HEK293 (cell line): ENCODE measurements at regions not wholly inside any gene's neighbourhood (a gene's known extent, or its start where the extent isn't known, plus 50 kb on each side); places are given as distances from the start of the nearest gene placed in this dataset.

ENCODE experiments used
- CTCF ChIA-PET: fragments of 350-600 bp; formaldehyde crosslinking; extraction: SDS; loops from one replicate; lab custom pipeline; 2021; ENCODE audit warnings: antibody characterized with exemption; lab: Yijun Ruan, JAX
- POLR2A ChIA-PET: fragments of 300-600 bp; formaldehyde crosslinking; extraction: SDS; loops from one replicate; lab custom pipeline; 2020; ENCODE audit warnings: antibody characterized with exemption, inconsistent platforms; lab: Yijun Ruan, JAX
- H3K27ac ChIP-seq: fragments of 200-500 bp; sonication (Bioruptor generic); 2 replicates; pipeline ENCODE4 v1.5.1; 2014; ENCODE audit warnings: low read depth, low read length, control low read depth, inconsistent platforms; ENCODE audit errors: extremely low read depth
- H3K36me3 ChIP-seq, 2 experiments: fragments of 200-500 bp in 1 of 2; sonication (Bioruptor generic) in 1 of 2; 1 replicate in 1 of 2; 2 replicates in 1 of 2; pipeline ENCODE4 v1.5.1; 2014 to 2017; ENCODE audit warnings: inconsistent platforms in 2 of 2, low read length in 2 of 2; ENCODE audit not compliant: control insufficient read depth in 2 of 2, insufficient read depth in 1 of 2
- H3K4me1 ChIP-seq: fragments of 200-500 bp; sonication (Bioruptor generic); 2 replicates; pipeline ENCODE4 v1.5.1; 2014; ENCODE audit warnings: mild to moderate bottlenecking, low read length, inconsistent platforms; ENCODE audit not compliant: control insufficient read depth, insufficient read depth
- H3K4me3 ChIP-seq: 2 replicates; pipeline ENCODE4 v1.5.1; 2011; ENCODE audit warnings: low read depth, mild to moderate bottlenecking, control low read depth, low read length, moderate library complexity
- H3K9me3 ChIP-seq: fragments of 200-500 bp; sonication (Bioruptor generic); 2 replicates; pipeline ENCODE4 v1.5.1; 2014; ENCODE audit warnings: low read depth, low read length, inconsistent platforms; ENCODE audit not compliant: control insufficient read depth, insufficient read depth
- EGR2 ChIP-seq: fragments of 450-650 bp; formaldehyde crosslinking; IDR thresholded peaks from 2 replicates; pipeline ENCODE4 v1.5.1; 2016; ENCODE audit warnings: low read depth, missing biosample characterization, missing genetic modification characterization
- KLF16 ChIP-seq: fragments of 450-650 bp; formaldehyde crosslinking; IDR thresholded peaks from 2 replicates; pipeline ENCODE4 v1.5.1; 2017; ENCODE audit warnings: missing biosample characterization, missing genetic modification characterization
- MYNN ChIP-seq: fragments of 450-650 bp; formaldehyde crosslinking; IDR thresholded peaks from 2 replicates; pipeline ENCODE4 v1.5.1; 2016; ENCODE audit warnings: missing biosample characterization, missing genetic modification characterization, borderline replicate concordance
- OSR2 ChIP-seq: fragments of 450-650 bp; formaldehyde crosslinking; IDR thresholded peaks from 2 replicates; pipeline ENCODE4 v1.5.1; 2016; ENCODE audit warnings: missing biosample characterization, missing genetic modification characterization
- SP7 ChIP-seq: fragments of 450-650 bp; formaldehyde crosslinking; IDR thresholded peaks from 2 replicates; pipeline ENCODE4 v1.5.1; 2016; ENCODE audit warnings: missing biosample characterization, missing genetic modification characterization
- ZBTB48 ChIP-seq: fragments of 450-650 bp; formaldehyde crosslinking; IDR thresholded peaks from 2 replicates; pipeline ENCODE4 v1.5.1; 2016; ENCODE audit warnings: missing biosample characterization, missing genetic modification characterization
- ZEB2 ChIP-seq: fragments of 450-650 bp; formaldehyde crosslinking; IDR thresholded peaks from 2 replicates; pipeline ENCODE4 v1.5.1; 2016; ENCODE audit warnings: missing biosample characterization, missing genetic modification characterization
- ZFP41 ChIP-seq: fragments of 450-650 bp; formaldehyde crosslinking; IDR thresholded peaks from 2 replicates; pipeline ENCODE4 v1.5.1; 2016; ENCODE audit warnings: missing biosample characterization, missing genetic modification characterization, borderline replicate concordance
- ZIC2 ChIP-seq: fragments of 450-650 bp; formaldehyde crosslinking; IDR thresholded peaks from 2 replicates; pipeline ENCODE4 v1.5.1; 2016; ENCODE audit warnings: missing biosample characterization, missing genetic modification characterization
- ZNF121 ChIP-seq: fragments of 450-650 bp; formaldehyde crosslinking; IDR thresholded peaks from 2 replicates; pipeline ENCODE4 v1.5.1; 2016; ENCODE audit warnings: missing biosample characterization, missing genetic modification characterization
- ZNF155 ChIP-seq: fragments of 450-650 bp; formaldehyde crosslinking; IDR thresholded peaks from 2 replicates; pipeline ENCODE4 v1.5.1; 2016; ENCODE audit warnings: missing biosample characterization, missing genetic modification characterization
- ZNF169 ChIP-seq: fragments of 450-650 bp; formaldehyde crosslinking; IDR thresholded peaks from 2 replicates; pipeline ENCODE4 v1.5.1; 2016; ENCODE audit warnings: missing biosample characterization, missing genetic modification characterization
- ZNF341 ChIP-seq: fragments of 450-650 bp; formaldehyde crosslinking; IDR thresholded peaks from 2 replicates; pipeline ENCODE4; 2016; ENCODE audit warnings: low read depth, missing biosample characterization, missing genetic modification characterization
- ZNF423 ChIP-seq: fragments of 450-650 bp; formaldehyde crosslinking; IDR thresholded peaks from 2 replicates; pipeline ENCODE4 v1.5.1; 2016; ENCODE audit warnings: missing biosample characterization, missing genetic modification characterization
- ZNF426 ChIP-seq: fragments of 450-650 bp; formaldehyde crosslinking; IDR thresholded peaks from 2 replicates; pipeline ENCODE4 v1.5.1; 2017; ENCODE audit warnings: missing biosample characterization, missing genetic modification characterization, mild to moderate bottlenecking, inconsistent platforms, moderate library complexity
- ZNF473 ChIP-seq: fragments of 450-650 bp; formaldehyde crosslinking; IDR thresholded peaks from 2 replicates; pipeline ENCODE4 v1.5.1; 2017; ENCODE audit warnings: missing biosample characterization, missing genetic modification characterization
- ZNF624 ChIP-seq: fragments of 450-650 bp; formaldehyde crosslinking; IDR thresholded peaks from 2 replicates; pipeline ENCODE4 v1.5.1; 2017; ENCODE audit warnings: missing biosample characterization, missing genetic modification characterization
- TF ChIP-seq, protein P1 (sequence below): fragments of 450-650 bp; formaldehyde crosslinking; IDR thresholded peaks from 2 replicates; pipeline ENCODE4 v1.5.1; 2016; ENCODE audit warnings: missing biosample characterization, missing genetic modification characterization
- TF ChIP-seq, protein P2 (sequence below): fragments of 450-650 bp; formaldehyde crosslinking; IDR thresholded peaks from 2 replicates; pipeline ENCODE4 v1.5.1; 2016; ENCODE audit warnings: missing biosample characterization, missing genetic modification characterization
- TF ChIP-seq, protein P3 (sequence below): fragments of 450-650 bp; formaldehyde crosslinking; optimal IDR thresholded peaks from 2 replicates; pipeline ENCODE3; 2016; ENCODE audit warnings: missing biosample characterization, mild to moderate bottlenecking, missing genetic modification characterization
- TF ChIP-seq, protein P4 (sequence below): sonication (generic); formaldehyde crosslinking; IDR thresholded peaks from 2 replicates; pipeline ENCODE4 v1.8.1; 2022; ENCODE audit warnings: mild to moderate bottlenecking, moderate library complexity, missing genetic modification reagents

DNA sequence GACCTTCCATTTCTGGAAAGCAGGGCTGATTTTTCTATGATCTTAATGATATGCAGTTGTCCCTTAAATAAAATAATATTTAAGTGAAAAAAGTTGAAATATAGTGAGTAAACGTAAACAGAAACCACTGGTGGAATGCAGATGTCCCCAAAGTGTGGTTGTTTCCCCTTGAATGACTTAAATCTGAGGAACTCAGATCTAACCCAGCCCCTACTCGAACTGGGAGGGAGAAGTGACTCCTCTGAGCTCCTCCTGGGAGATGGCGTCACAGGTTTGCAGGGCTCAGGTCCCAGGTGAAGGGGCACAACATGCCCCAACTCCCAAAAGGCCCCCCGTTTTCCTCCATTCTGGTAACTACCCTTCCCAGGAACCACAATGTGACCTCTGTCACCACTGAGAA lies 142.8 kb downstream of the IRF8 start:
- H3K9me3 ChIP-seq = no peaks in the 10 kb centered on the region
- H3K36me3 ChIP-seq = no peaks in the 10 kb centered on the region
- TF ChIP-seq ZNF426 (no peak), ZFP41 (tag by site-specific recombination) (no peak), ZBTB48 (tag by site-specific recombination) (no peak), SP7 (tag by site-specific recombination) (no peak), EGR2 (tag by site-specific recombination) (no peak), MYNN (tag by site-specific recombination) (no peak)
- TF ChIP-seq, all 188 proteins: peak for 0
- H3K27ac ChIP-seq = no peak overlapping the region
- CTCF ChIA-PET = interaction anchor here (1.4 to 1.7 kb wide), 2 partner anchors 10 to 476 kb away, joined by 6 to 10 read pairs; no protein-coding TSS in a partner anchor
- no peak overlapping the region for H3K4me3 ChIP-seq
- POLR2A ChIA-PET = no interaction called here
- H3K4me1 ChIP-seq = peaks cover 3% of the 10 kb centered on the region; the same call in 1 of the 2 replicates

DNA sequence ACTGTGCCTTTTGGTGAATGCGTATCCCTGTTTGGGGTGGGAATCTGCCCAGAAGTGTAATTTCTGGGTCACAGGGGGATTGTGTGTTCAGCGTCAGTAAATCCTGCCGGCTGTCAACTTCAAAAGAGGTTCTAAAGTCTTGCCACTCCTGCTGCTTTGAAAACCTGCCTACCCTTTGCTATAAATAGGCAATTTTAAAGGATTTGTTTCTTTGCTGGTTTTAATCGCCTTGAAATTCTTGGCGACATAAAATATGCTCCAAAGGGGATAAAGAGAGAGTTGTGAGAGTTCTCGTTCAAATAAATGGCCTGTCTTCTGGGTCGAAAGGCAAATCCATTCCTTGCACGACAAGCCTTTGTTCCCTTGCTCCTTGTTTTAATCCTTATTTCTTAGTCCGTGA lies 143.4 kb downstream of the IRF8 start:
- H3K4me1 ChIP-seq = peaks cover 3% of the 10 kb centered on the region; the same call in 1 of the 2 replicates
- H3K4me3 ChIP-seq = no peak overlapping the region
- TF ChIP-seq ZNF169 (tag by site-specific recombination) (no peak), OSR2 (tag by site-specific recombination) (no peak), ZNF341 (tag by site-specific recombination) (no peak), ZNF473 (tag by site-specific recombination) (no peak), KLF16 (tag by site-specific recombination) (no peak), ZNF423 (tag by site-specific recombination) (no peak), ZBTB48 (tag by site-specific recombination) (no peak), ZNF155 (tag by site-specific recombination) (no peak), ZNF121 (tag by site-specific recombination) (no peak), ZEB2 (tag by site-specific recombination) (no peak), ZNF624 (no peak), ZIC2 (tag by site-specific recombination) (no peak)
- TF ChIP-seq, protein P1, sequence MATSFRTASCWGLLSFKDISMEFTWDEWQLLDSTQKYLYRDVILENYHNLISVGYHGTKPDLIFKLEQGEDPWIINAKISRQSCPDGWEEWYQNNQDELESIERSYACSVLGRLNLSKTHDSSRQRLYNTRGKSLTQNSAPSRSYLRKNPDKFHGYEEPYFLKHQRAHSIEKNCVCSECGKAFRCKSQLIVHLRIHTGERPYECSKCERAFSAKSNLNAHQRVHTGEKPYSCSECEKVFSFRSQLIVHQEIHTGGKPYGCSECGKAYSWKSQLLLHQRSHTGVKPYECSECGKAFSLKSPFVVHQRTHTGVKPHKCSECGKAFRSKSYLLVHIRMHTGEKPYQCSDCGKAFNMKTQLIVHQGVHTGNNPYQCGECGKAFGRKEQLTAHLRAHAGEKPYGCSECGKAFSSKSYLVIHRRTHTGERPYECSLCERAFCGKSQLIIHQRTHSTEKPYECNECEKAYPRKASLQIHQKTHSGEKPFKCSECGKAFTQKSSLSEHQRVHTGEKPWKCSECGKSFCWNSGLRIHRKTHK (tag by site-specific recombination) = no peak
- TF ChIP-seq, protein P2, sequence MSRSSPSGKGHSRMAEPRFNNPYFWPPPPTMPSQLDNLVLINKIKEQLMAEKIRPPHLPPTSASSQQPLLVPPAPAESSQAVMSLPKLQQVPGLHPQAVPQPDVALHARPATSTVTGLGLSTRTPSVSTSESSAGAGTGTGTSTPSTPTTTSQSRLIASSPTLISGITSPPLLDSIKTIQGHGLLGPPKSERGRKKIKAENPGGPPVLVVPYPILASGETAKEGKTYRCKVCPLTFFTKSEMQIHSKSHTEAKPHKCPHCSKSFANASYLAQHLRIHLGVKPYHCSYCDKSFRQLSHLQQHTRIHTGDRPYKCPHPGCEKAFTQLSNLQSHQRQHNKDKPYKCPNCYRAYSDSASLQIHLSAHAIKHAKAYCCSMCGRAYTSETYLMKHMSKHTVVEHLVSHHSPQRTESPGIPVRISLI = no peak
- TF ChIP-seq, protein P3, sequence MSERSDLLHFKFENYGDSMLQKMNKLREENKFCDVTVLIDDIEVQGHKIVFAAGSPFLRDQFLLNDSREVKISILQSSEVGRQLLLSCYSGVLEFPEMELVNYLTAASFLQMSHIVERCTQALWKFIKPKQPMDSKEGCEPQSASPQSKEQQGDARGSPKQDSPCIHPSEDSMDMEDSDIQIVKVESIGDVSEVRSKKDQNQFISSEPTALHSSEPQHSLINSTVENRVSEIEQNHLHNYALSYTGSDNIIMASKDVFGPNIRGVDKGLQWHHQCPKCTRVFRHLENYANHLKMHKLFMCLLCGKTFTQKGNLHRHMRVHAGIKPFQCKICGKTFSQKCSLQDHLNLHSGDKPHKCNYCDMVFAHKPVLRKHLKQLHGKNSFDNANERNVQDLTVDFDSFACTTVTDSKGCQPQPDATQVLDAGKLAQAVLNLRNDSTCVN = no peak
- TF ChIP-seq, protein P4, sequence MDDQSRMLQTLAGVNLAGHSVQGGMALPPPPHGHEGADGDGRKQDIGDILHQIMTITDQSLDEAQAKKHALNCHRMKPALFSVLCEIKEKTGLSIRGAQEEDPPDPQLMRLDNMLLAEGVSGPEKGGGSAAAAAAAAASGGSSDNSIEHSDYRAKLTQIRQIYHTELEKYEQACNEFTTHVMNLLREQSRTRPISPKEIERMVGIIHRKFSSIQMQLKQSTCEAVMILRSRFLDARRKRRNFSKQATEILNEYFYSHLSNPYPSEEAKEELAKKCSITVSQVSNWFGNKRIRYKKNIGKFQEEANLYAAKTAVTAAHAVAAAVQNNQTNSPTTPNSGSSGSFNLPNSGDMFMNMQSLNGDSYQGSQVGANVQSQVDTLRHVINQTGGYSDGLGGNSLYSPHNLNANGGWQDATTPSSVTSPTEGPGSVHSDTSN (CRISPR knock-in tag) = no peak
- H3K27ac ChIP-seq = no peak overlapping the region
- CTCF ChIA-PET = no interaction called here
- POLR2A ChIA-PET = no interaction called here
- H3K9me3 ChIP-seq = no peaks in the 10 kb centered on the region
- H3K36me3 ChIP-seq = no peaks in the 10 kb centered on the region
